Kidney capillary endothelial cell (primary cell): ENCODE measurements at regions not wholly inside any gene's neighbourhood (a gene's known extent, or its start where the extent isn't known, plus 50 kb on each side); places are given as distances from the start of the nearest gene placed in this dataset.

Experiments used
- DNase-seq: peaks from one replicate; pipeline ENCODE4 v3.0.0-alpha.2; 2018; ENCODE audit warnings: low spot score

GRCh38 chr12:46910830-46911229, 85.0 kb upstream of the SLC38A4 start:
- DNase-seq, result no peak

DNA sequence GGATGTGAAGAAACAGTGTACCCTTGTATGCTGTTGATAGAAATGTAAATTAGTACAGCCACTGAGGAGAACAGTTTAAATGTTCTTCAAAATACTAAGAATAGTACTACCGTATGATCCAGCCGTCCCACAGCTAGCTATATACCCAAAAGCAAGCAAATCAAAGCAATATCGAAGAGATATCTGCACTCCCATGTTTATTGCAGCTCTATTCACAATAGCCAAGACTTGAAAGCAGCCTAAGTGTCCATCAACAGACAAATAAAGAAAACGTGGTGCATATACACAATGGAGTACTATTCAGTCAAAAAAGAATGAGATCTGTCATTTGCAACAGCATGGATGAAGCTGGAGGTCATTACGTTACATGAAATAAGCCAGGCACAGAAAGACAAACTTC, 88.5 kb upstream of the SLC38A4 start:
- DNase-seq, result no peak

DNA sequence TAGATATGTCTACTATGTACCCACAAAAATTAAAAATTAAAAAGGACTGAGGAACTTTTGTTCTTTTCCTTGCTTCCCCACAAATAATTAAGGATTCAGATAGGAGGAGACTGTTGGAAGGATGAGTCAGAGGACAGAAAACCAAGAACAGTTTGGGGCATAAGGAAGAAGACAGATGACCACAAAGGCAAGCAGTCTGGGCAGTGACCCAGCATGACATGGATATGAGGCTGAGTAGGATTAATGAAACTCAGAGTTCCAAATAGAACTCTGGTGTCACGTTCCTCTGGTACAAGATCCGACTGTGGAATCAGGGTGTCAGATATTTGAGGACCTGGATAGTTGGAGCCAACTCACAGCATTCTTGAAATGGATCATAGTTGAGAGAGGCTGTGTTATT, 89.3 kb upstream of the SLC38A4 start:
- DNase-seq, result no peak

DNA sequence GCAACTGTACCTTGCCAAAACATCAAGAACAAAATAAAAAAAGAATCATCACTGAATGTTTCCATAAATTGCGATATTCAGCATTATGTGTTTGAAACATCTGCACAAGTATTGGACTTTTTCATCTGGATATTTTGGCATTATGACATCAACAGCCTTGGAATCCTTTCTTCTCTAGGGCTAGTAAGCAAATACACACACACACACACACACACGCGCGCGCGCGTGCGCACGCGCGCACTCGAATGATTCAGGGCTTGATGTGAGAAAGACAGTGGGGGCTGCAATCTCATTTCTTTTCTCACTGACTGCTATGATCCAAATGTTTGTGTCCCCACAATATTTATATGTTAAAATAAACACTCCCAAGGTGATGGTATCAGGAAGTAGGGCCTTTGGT, 90.0 kb upstream of the SLC38A4 start:
- no peak for DNase-seq

GRCh38 chr12:46916796-46917419, 91.1 kb upstream of the SLC38A4 start:
- DNase-seq, result no peak

GRCh38 chr12:46917821-46918220, 92.0 kb upstream of the SLC38A4 start:
- DNase-seq, result no peak

DNA sequence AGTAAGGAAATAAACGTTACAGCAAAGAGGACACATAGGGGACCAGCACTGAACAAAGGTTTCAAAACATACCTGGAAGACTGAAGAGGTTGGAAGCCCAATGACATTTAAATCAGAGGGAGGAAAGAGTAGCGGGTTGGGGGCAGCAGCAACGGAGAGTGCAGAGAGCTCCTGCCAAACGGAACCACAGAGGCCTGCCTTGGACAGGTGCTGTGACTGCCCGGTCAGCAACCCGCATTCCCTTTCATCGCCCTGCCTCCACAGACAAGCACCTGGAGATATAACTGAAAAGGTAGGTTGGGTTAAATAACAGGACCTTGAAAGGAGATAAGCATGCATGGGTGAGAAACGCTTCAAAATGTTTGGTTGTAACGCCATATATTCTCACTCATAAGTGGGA, 92.8 kb upstream of the SLC38A4 start:
- DNase-seq, result no peak

- no peak for DNase-seq
Observed at GRCh38 chr12:46919666-46920400, 94.0 kb upstream of the SLC38A4 start.

- no peak for DNase-seq
Observed at GRCh38 chr12:46920499-46920898, 94.7 kb upstream of the SLC38A4 start.

DNA sequence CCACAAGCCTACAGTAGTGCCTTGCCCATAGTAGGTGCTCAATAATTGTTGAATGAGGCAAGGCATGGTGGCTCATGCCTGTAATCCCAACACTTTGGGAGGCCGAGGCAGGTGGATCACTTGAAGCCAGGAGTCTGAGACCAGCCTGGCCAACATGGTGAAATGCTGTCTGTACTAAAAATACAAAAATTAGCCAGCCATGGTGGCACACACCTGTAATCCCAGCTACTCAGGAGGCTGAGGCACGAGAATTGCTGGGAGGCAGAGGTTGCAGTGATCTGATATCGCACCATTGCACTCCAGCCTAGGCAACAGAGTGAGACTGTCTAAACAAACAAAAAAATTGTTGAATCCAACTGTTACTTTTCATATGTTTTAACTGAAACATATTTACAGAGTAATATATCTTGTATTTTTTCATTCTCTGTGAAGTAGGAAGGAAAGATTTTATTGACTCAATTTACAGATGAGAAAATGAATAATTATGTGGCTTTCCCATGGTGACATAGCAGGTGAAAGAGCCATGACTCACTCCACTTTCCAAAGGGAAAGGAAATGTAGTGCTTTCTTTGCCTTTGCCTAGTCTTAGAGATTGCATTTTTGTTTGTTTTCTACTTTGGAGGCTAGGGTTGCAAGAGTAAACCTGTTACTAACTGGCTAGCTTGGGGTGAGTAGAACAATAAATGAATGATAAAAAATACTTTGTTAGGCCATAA, 95.4 kb upstream of the SLC38A4 start:
- no peak for DNase-seq

DNA sequence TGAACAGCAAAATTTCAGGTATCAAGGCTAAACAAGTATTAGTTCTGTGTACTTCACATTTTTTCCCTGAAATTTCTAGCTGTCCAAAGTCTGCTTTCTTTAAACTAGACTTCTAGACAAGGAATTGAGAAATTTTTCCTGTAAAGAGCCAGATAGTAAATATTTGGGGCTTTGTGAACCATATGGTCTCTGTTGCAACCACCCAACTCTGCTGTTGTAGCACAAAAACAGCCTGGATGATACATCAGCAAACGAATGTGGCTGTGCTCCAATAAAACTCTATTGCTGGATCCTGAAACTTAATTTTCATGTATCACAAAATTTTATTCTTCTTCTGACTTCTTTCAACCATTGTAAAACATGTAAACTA, 96.0 kb upstream of the SLC38A4 start:
- DNase-seq, result no peak

GRCh38 chr12:46926526-46926925, 100.7 kb upstream of the SLC38A4 start:
- no peak for DNase-seq

DNA sequence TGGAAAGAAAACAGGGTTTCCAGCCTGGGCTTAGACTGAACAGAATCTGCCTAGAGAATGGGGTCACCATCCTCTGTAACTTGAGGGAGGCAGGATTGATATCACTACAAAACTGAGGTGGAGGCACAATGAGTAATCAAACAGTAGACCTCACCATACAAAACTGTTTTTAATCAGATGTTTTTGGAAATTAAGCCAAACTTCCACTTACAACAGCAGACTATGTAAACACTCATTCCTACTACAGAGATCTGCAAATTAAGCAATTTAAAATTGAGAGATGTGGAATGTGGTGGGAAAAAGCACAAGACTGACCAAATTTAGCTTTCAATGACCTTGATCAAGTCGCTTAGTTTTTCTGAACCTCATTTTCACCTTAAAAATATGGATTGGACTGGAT, 104.3 kb upstream of the SLC38A4 start:
- DNase-seq, result no peak

DNA sequence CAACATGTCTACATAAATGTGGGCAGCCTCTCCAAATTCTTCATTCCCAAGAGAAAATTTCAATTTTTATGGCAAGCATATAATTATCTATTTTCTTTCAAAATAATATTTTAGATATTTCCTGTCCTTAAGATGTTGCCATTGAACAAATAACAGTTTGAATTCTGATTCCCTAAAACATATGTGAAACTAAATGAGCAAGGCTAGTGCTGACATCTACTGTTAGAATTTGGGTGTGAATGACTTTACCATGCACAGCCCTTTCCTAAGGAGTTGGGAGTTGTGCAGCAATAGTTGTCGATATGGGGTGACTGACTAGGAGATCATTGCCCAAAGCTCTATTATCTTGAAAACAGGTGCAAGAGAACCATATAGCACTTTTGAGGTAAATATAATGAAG, 108.2 kb upstream of the SLC38A4 start:
- peak; percentile 30 for DNase-seq

GRCh38 chr12:46934374-46935111, 108.7 kb upstream of the SLC38A4 start:
- no peak for DNase-seq

GRCh38 chr12:46935271-46935847, 109.6 kb upstream of the SLC38A4 start:
- DNase-seq, result no peak

DNA sequence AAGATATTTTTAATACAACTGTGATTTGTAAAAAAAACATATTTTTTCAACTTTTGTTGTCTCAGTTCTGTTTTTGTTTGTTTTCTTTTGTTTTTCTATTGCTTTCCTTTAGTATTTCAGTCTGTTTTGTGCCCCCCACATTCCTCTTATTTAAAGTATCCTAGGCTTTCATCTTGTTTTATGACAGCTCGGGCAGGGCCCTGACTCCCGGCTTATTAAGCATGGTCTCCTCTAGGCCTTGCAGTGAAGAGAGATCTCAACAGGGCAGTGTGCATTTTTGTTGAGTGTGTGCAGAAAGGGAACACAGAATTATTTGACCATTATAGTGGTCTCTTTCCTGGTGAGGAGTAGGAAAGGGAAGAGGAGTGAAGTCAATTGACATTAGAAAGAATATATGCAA, 110.2 kb upstream of the SLC38A4 start:
- DNase-seq, result no peak

- DNase-seq, result no peak
Observed at GRCh38 chr12:46938071-46938678, 112.4 kb upstream of the SLC38A4 start.

GRCh38 chr12:46941981-46942380, 116.2 kb upstream of the SLC38A4 start:
- no peak for DNase-seq

DNA sequence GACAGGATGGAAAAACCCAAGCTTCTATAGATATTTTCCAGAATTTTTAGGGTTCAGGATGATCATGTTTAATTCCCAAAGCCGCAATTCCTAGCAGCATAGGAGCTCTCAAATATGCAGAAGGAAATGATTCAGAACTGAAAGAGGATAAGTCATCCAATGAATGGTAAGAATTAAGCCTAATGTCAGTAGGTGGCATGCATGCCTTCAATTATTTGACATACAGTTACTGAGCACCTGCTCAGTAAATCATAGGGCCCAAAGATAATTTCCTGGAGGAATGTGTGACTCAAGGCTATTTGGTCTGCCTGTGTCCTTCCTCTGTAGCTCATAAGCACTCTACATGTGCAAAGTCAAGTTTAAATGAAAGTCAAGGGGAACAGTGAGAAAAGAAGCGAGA, 116.8 kb upstream of the SLC38A4 start:
- DNase-seq, result peak; percentile 42

DNA sequence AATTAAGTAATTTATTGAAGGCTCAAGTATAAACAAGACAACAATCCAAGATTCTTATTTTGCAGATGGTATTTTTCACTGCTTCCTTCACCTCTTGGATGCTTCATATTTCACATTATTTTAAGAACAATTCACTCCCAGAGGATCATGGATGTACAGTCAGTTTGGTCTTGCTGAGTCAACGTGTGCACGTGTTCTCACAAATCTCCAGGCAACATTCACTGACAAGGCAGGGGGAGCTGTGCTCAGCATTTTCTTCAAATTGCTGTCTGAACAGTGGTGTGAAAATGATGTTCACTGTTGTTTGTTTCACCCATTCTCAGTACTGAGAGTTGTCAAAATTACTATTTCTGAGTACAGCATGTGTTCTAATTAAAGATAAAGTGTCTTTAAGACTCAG, 118.3 kb upstream of the SLC38A4 start:
- DNase-seq, result peak; percentile 44

GRCh38 chr12:46944771-46945170, 119.0 kb upstream of the SLC38A4 start:
- no peak for DNase-seq
